Natural killer cell (primary cell): ENCODE measurements at regions not wholly inside any gene's neighbourhood (a gene's known extent, or its start where the extent isn't known, plus 50 kb on each side); places are given as distances from the start of the nearest gene placed in this dataset.

ENCODE experiments used
- ATAC-seq, 3 donors: fragments of 150-1000 bp in 2 of 3; fragments of 200-7000 bp in 1 of 3; cut with Tn5 transposase; 1 replicate in 1 of 3; 2 replicates in 2 of 3; pipeline ENCODE4 v1.10.0; 2021; ENCODE audit warnings: mild to moderate bottlenecking in 2 of 3, moderate library complexity in 2 of 3
- DNase-seq, 2 donors: peaks; one replicate each; pipeline versions ENCODE4 v3.0.0 to v3.0.0-alpha.2; 2013 to 2021; ENCODE audit warnings: mixed read lengths in 1 of 2
- H3K27ac ChIP-seq: one replicate; pipeline ENCODE4 v1.5.1; 2013; ENCODE audit warnings: mild to moderate bottlenecking, low read length
- H3K27me3 ChIP-seq: one replicate; pipeline ENCODE4 v1.6.1; 2013; ENCODE audit warnings: low read length; ENCODE audit not compliant: control insufficient read depth, insufficient read depth
- H3K36me3 ChIP-seq: one replicate; pipeline ENCODE4 v1.6.1; 2013; ENCODE audit warnings: low read length; ENCODE audit not compliant: control insufficient read depth, insufficient read depth
- H3K4me1 ChIP-seq: one replicate; pipeline ENCODE4 v1.6.1; 2013; ENCODE audit warnings: low read length; ENCODE audit not compliant: control insufficient read depth, insufficient read depth
- H3K4me3 ChIP-seq: one replicate; pipeline ENCODE4 v1.5.1; 2013; ENCODE audit warnings: low read length
- H3K9me3 ChIP-seq: one replicate; pipeline ENCODE4 v1.6.1; 2013; ENCODE audit warnings: low read length; ENCODE audit not compliant: control insufficient read depth, insufficient read depth
- H3K27ac Mint-ChIP-seq, 2 donors: one replicate each; pipeline ENCODE4 v1.8.0; 2022; ENCODE audit warnings: mild to moderate bottlenecking in 2 of 2, mixed read lengths in 2 of 2, moderate library complexity in 1 of 2
- H3K27me3 Mint-ChIP-seq, 2 donors: one replicate each; pipeline ENCODE4 v1.8.0; 2022; ENCODE audit warnings: low read depth in 2 of 2, mixed read lengths in 2 of 2
- H3K36me3 Mint-ChIP-seq: one replicate; pipeline ENCODE4 v1.8.0; 2022; ENCODE audit warnings: mixed read lengths
- H3K4me1 Mint-ChIP-seq, 2 donors: one replicate each; pipeline ENCODE4 v1.8.0; 2022; ENCODE audit warnings: mixed read lengths in 2 of 2
- H3K4me3 Mint-ChIP-seq: one replicate; pipeline ENCODE4 v1.8.0; 2022; ENCODE audit warnings: mild to moderate bottlenecking, moderate library complexity, mixed read lengths
- H3K9me3 Mint-ChIP-seq, 2 donors: one replicate each; pipeline ENCODE4 v1.8.0; 2022; ENCODE audit warnings: mixed read lengths in 2 of 2
- WGBS: methylation state at CpG from one replicate; pipeline ENCODE4 v1.1.7; 2013; ENCODE audit warnings: missing lambda C conversion rate; ENCODE audit not compliant: insufficient coverage; 5-methylcytosine and 5-hydroxymethylcytosine counted together
- intact Hi-C: fragments of 100-400 bp; cut with micrococcal nuclease; formaldehyde crosslinking; loops from one replicate; pipeline ENCODE4 v1.14.2; 2022
- TF ChIP-seq, protein P1 (sequence below): fragments of 200-600 bp; IDR thresholded peaks from one replicate; pipeline ENCODE4 v1.8.0; 2022; ENCODE audit warnings: antibody characterized with exemption

DNA sequence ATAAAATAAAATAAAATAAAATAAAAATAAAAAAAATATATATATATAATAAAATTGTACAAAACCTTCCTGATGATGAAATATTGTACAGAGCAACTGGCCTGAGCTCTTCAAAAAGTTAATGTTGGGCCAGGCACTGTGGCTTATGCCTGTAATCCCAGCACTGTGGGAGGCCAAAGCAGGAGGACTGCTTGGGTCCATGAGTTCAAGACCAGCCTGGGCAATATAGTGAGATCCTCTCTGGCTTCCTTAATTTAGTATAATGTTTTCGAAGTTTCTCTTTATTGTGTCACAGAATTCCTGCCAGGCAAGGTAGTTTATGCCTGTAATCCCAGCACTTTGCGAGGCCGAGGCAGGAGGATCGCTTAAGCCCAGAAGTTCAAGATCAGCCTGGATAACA, 113.9 kb upstream of the SALL4 start:
- intact Hi-C loops: no loop called here
- Histone ChIP-seq H3K9me3 (no peaks in the 10 kb centered on the region), H3K4me3 (no peak overlapping the region), H3K36me3 (no peaks in the 10 kb centered on the region), H3K27me3 (no peaks in the 10 kb centered on the region), H3K4me1 (peaks cover 7% of the 10 kb centered on the region), H3K27ac (no peak overlapping the region)
- DNase-seq (no peak), ATAC-seq (no peak)
- no peak overlapping the region for H3K27ac Mint-ChIP-seq
- H3K36me3 Mint-ChIP-seq: no peaks in the 10 kb centered on the region
- H3K9me3 Mint-ChIP-seq: no peaks in the 10 kb centered on the region
- H3K4me3 Mint-ChIP-seq: no peak overlapping the region
- TF ChIP-seq, protein P1, sequence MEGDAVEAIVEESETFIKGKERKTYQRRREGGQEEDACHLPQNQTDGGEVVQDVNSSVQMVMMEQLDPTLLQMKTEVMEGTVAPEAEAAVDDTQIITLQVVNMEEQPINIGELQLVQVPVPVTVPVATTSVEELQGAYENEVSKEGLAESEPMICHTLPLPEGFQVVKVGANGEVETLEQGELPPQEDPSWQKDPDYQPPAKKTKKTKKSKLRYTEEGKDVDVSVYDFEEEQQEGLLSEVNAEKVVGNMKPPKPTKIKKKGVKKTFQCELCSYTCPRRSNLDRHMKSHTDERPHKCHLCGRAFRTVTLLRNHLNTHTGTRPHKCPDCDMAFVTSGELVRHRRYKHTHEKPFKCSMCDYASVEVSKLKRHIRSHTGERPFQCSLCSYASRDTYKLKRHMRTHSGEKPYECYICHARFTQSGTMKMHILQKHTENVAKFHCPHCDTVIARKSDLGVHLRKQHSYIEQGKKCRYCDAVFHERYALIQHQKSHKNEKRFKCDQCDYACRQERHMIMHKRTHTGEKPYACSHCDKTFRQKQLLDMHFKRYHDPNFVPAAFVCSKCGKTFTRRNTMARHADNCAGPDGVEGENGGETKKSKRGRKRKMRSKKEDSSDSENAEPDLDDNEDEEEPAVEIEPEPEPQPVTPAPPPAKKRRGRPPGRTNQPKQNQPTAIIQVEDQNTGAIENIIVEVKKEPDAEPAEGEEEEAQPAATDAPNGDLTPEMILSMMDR: no peak
- H3K27me3 Mint-ChIP-seq: peaks cover 5% of the 10 kb centered on the region in 2 donors
- 100% methylated on average over 3 of the region's 4 CpGs for whole genome bisulfite sequencing
- H3K4me1 Mint-ChIP-seq: peaks cover 10 to 15% of the 10 kb centered on the region in 2 donors

DNA sequence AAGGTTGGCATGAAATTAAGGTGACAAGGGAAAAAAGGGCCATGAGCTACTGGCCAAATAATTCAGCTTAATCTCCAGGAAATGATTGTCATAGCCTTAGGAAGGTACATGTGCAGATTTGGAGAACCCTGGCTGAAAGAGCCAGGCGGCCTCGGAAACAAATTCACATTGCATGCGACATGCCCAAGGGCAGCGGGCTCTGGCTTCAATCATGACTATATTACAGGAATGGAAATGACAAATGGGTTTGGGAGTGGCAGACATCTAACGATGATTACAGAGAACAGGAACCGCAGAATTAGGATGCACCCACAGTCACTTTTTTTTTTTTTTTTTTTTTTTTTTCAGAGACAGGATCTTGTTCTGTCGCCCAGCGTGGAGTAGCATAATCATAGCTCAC, 112.4 kb upstream of the SALL4 start:
- H3K27ac ChIP-seq: no peak overlapping the region
- 93% methylated on average over 8 of the region's 8 CpGs for WGBS

DNA sequence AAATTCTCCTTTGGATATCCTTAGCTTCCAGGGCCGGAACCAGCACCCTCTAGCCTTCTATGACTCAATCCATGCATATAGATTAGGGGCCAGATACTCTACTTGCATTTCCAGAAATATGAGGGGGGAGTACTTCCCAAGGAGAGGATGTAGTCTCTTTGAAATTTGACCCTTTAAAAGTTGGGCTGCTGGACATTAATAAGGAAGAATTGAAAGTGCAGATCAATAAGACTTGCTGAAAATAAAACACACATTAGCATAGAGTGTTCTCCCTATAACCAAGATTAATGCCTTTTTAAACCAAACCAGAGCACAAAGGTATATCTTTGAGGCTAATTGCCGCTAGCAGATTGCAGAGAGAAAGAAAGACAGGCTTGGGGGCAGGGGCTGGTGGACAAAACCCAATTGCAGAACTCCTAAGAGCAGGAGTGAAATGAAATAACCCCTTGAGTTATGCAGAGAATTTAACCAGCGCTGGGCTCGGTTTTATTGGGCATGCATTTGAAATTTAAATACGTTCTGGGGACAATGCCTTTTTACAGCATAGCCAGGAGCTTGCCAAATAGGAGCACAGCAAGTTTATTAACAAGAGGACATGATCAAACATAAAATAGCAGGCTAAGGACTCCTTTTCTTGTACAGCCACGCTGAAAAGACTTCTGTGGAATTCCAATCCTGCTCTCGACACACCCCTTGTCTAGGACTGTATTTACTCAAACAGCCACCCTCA, 108.2 kb upstream of the SALL4 start:
- Mint-ChIP-seq H3K9me3 (no peaks in the 10 kb centered on the region), H3K36me3 (no peaks in the 10 kb centered on the region), H3K27ac (no peak overlapping the region), H3K4me1 (no peaks in the 10 kb centered on the region), H3K4me3 (no peak overlapping the region), H3K27me3 (peaks cover 5% of the 10 kb centered on the region in 2 donors)
- TF ChIP-seq, protein P1: no peak
- no peak overlapping the region for H3K27ac ChIP-seq
- H3K4me1 ChIP-seq: no peaks in the 10 kb centered on the region
- no peak for DNase-seq
- 85% methylated on average over 6 of the region's 7 CpGs for WGBS
- no peak for ATAC-seq
- no peak overlapping the region for H3K4me3 ChIP-seq
- intact Hi-C loops: no loop called here
- no peaks in the 10 kb centered on the region for H3K36me3 ChIP-seq
- H3K9me3 ChIP-seq: no peaks in the 10 kb centered on the region
- no peaks in the 10 kb centered on the region for H3K27me3 ChIP-seq

More for the DNA sequence above, 112.4 kb upstream of the SALL4 start:
- ATAC-seq (no peak), DNase-seq (no peak)
- Mint-ChIP-seq H3K36me3 (no peaks in the 10 kb centered on the region), H3K4me1 (peaks cover 0 to 5% of the 10 kb centered on the region in 2 donors), H3K9me3 (no peaks in the 10 kb centered on the region), H3K27ac (no peak overlapping the region), H3K27me3 (peaks cover 5% of the 10 kb centered on the region in 2 donors), H3K4me3 (no peak overlapping the region)
- Histone ChIP-seq H3K36me3 (no peaks in the 10 kb centered on the region), H3K4me1 (no peaks in the 10 kb centered on the region), H3K9me3 (no peaks in the 10 kb centered on the region), H3K4me3 (no peak overlapping the region), H3K27me3 (no peaks in the 10 kb centered on the region)
- TF ChIP-seq, protein P1: no peak
- intact Hi-C loops: no loop called here

DNA sequence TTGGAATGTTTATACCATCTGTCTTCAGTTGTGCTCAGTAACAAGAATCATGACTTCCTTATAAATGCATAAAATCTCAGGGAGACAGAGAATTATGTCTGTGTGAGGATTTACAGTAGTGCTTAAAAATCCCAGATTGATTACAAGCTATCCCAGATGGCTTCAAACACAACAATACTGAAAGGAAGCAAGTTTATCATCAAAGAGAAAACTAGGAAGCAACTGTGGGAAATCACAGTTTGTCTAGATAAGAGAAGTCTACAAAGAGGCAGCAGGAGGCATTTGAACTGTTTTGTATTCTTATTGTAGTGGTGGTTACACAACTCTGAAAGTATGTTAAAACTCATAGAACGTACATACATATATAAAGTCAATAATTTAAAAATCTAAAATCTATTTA, 104.4 kb upstream of the SALL4 start:
- H3K27ac ChIP-seq: no peak overlapping the region

More for the DNA sequence above, 104.4 kb upstream of the SALL4 start:
- intact Hi-C loops: no loop called here
- H3K4me1 ChIP-seq: no peaks in the 10 kb centered on the region
- Mint-ChIP-seq H3K27ac (no peak overlapping the region), H3K36me3 (no peaks in the 10 kb centered on the region), H3K4me1 (no peaks in the 10 kb centered on the region), H3K4me3 (no peak overlapping the region), H3K9me3 (no peaks in the 10 kb centered on the region), H3K27me3 (peaks cover 0 to 2% of the 10 kb centered on the region in 2 donors)
- H3K9me3 ChIP-seq: no peaks in the 10 kb centered on the region
- WGBS: no CpG with 5 or more reads among the region's 1 CpG
- DNase-seq (no peak), ATAC-seq (no peak)
- no peak overlapping the region for H3K4me3 ChIP-seq
- H3K27me3 ChIP-seq: no peaks in the 10 kb centered on the region
- H3K36me3 ChIP-seq: no peaks in the 10 kb centered on the region
- TF ChIP-seq, protein P1: no peak
